HFFc6 (cell line): ENCODE measurements at regions not wholly inside any gene's neighbourhood (a gene's known extent, or its start where the extent isn't known, plus 50 kb on each side); places are given as distances from the start of the nearest gene placed in this dataset.

Source experiments
- DNase-seq: peaks from one replicate; pipeline ENCODE4 v3.0.0-alpha.2; 2018
- H3K27ac Mint-ChIP-seq: 2 replicates; pipeline ENCODE4 v1.8.0; 2020; ENCODE audit warnings: mild to moderate bottlenecking, mixed read lengths
- H3K27me3 Mint-ChIP-seq: 2 replicates; pipeline ENCODE4 v1.8.0; 2021; ENCODE audit warnings: mild to moderate bottlenecking, moderate library complexity, mixed read lengths; ENCODE audit not compliant: insufficient read depth
- H3K36me3 Mint-ChIP-seq: 2 replicates; pipeline ENCODE4 v1.8.0; 2021; ENCODE audit warnings: low read depth, mixed read lengths
- H3K4me1 Mint-ChIP-seq: 2 replicates; pipeline ENCODE4 v1.8.0; 2020; ENCODE audit warnings: low read depth, mixed read lengths
- H3K4me3 Mint-ChIP-seq: 2 replicates; pipeline ENCODE4 v1.8.0; 2020; ENCODE audit warnings: mild to moderate bottlenecking, moderate library complexity, mixed read lengths
- H3K9me3 Mint-ChIP-seq: 2 replicates; pipeline ENCODE4 v1.8.0; 2020; ENCODE audit warnings: mild to moderate bottlenecking, mixed read lengths
- CTCF ChIP-seq: fragments of 200-600 bp; sonication (generic); IDR thresholded peaks from 2 replicates; pipeline ENCODE4 v1.5.0; 2021; ENCODE audit warnings: antibody characterized with exemption, mild to moderate bottlenecking

- Mint-ChIP-seq H3K9me3 (no peaks in the 10 kb centered on the region), H3K27me3 (peaks cover 3% of the 10 kb centered on the region; the same call in 1 of the 2 replicates), H3K4me3 (no peak overlapping the region; the same call in 1 of the 2 replicates), H3K36me3 (no peaks in the 10 kb centered on the region), H3K4me1 (no peaks in the 10 kb centered on the region), H3K27ac (no peak overlapping the region)
- TF ChIP-seq CTCF: no peak
- no peak for DNase-seq
These were observed 259.6 kb upstream of the PIK3C3 start for GRCh38 chr18:41695441-41695840.

- H3K27me3 Mint-ChIP-seq: peaks cover 3% of the 10 kb centered on the region; the same call in 1 of the 2 replicates
- no peak overlapping the region for H3K4me3 Mint-ChIP-seq
- no peaks in the 10 kb centered on the region for H3K36me3 Mint-ChIP-seq
- DNase-seq: no peak
- H3K9me3 Mint-ChIP-seq: no peaks in the 10 kb centered on the region
- no peak for TF ChIP-seq CTCF
- H3K27ac Mint-ChIP-seq: no peak overlapping the region
- H3K4me1 Mint-ChIP-seq: no peaks in the 10 kb centered on the region
These were observed 262.0 kb upstream of the PIK3C3 start for GRCh38 chr18:41693008-41693407.

GRCh38 chr18:41690332-41691127 is 264.5 kb upstream of the PIK3C3 start:
- H3K36me3 Mint-ChIP-seq: no peaks in the 10 kb centered on the region
- H3K27ac Mint-ChIP-seq: no peak overlapping the region
- H3K27me3 Mint-ChIP-seq: peaks cover 1% of the 10 kb centered on the region; the same call in 1 of the 2 replicates
- no peaks in the 10 kb centered on the region for H3K9me3 Mint-ChIP-seq
- H3K4me1 Mint-ChIP-seq: no peaks in the 10 kb centered on the region
- no peak for DNase-seq
- no peak for TF ChIP-seq CTCF
- H3K4me3 Mint-ChIP-seq: no peak overlapping the region

GRCh38 chr18:41687138-41687537 is 267.9 kb upstream of the PIK3C3 start:
- H3K4me3 Mint-ChIP-seq: no peak overlapping the region
- H3K4me1 Mint-ChIP-seq: no peaks in the 10 kb centered on the region
- TF ChIP-seq CTCF: no peak
- no peak for DNase-seq
- no peaks in the 10 kb centered on the region for H3K27me3 Mint-ChIP-seq
- H3K9me3 Mint-ChIP-seq: no peaks in the 10 kb centered on the region
- no peak overlapping the region for H3K27ac Mint-ChIP-seq
- no peaks in the 10 kb centered on the region for H3K36me3 Mint-ChIP-seq

GRCh38 chr18:41681138-41681880 is 273.7 kb upstream of the PIK3C3 start:
- Mint-ChIP-seq H3K27me3 (no peaks in the 10 kb centered on the region), H3K9me3 (no peaks in the 10 kb centered on the region), H3K27ac (no peak overlapping the region), H3K4me3 (no peak overlapping the region), H3K36me3 (no peaks in the 10 kb centered on the region), H3K4me1 (no peaks in the 10 kb centered on the region)
- no peak for DNase-seq
- TF ChIP-seq CTCF: no peak
